SKM-1 treated with dmso at 0.1 percent for 144 hours (cell line): ENCODE measurements at regions not wholly inside any gene's neighbourhood (a gene's known extent, or its start where the extent isn't known, plus 50 kb on each side); places are given as distances from the start of the nearest gene placed in this dataset.
"Not testable (repeated sequence)": the region's sequence is repeated elsewhere in the genome, so short reads cannot be mapped to it uniquely, and the experiment has no call there.

Source experiments
- DNase-seq: peaks from one replicate; lab custom pipeline; 2025; ENCODE audit not compliant: unreplicated experiment; lab: John Stamatoyannopoulos, UW

DNA sequence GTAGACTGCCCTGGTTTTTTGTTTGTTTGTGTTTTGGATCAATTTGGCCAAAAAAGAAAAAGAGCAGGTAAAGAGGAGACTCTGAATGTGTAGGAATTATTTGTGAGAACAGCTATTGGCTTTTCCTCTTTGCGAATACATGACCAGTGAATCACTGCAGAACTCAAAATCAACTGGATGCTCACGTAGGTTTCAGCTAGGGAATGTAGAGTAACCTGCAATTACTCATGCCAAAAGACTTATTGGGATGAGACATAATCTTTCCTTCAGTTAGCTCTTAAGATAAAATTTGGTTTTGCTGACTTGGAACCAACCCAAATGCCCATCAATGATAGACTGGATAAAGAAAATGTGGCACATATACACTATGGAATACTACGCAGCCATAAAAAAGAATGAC lies 348.0 kb downstream of the NPR3 start:
- no peak for DNase-seq

DNA sequence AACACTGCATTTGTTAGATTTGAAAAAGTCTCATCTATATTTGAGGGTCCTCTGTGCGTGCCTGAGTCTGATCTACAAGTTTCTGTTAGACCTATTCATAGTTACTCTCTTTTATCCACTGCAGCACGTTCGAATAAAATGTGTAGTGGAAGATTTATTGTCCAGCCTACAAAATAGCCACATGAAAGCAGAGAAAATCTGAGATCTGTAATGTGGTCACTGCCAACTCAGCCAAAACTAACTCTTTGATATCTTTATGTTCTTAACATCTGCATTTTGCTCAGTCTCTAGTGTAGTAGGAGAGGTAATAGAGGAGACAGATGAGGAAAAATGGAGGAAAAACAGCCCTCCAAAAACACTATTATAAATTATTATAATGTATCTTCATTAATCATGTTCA lies 354.0 kb downstream of the NPR3 start:
- no peak for DNase-seq

DNA sequence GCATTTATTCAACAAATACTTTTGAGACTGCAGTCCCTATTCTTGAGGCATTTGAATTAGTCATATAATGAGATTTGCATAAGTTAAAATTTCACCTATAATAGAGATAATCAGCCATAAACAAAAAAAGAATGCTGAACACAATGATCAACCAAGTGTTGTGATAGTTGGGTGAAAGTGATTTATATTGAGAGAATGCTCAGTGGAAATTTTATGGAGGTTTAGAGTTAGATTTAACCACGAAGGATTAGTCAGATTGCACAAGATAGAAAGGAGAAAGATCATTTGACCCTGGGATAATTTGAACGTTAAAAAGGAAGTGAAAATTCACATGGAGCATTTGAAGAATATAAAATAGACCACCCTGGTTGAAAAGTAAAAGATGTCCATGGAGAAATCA lies 356.2 kb downstream of the NPR3 start:
- no peak for DNase-seq

DNA sequence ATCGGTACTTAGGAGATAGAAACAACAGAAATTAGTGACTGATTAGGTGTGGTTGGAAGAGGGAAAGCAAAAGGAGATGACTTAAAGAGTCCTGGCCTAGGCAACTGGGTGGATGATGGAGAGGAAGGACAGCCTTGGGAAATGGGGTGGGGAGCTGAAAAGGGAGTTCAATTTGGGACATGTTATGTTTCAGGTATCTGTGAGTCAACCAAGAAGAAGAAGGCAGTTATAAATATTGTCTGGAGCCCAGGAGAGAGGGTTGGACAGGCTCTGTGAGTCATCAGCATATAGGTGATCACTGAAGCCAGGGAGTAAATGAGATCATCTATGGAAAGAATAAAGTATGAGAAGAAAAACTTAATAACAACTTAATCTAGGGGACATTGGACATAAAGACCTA lies 357.7 kb downstream of the NPR3 start:
- no peak for DNase-seq

DNA sequence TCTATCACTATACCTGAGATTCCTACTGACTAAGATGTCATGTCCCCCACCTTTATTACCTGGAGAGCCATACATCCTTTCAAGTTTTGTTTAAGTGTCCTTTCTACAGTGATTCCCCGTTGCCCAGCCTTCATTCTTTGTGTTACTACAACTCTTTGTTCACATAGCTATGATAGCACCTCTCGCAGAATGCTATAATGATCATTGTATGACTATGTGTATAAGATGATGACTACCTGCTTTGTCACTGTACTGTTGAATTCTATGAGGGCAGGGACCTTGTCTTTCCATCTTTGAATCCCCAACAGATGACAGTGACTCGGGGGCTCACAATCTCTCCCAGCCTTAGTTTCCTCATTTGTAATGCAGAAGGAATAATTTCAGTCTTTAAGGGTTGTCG lies 361.2 kb downstream of the NPR3 start:
- DNase-seq: no peak

DNA sequence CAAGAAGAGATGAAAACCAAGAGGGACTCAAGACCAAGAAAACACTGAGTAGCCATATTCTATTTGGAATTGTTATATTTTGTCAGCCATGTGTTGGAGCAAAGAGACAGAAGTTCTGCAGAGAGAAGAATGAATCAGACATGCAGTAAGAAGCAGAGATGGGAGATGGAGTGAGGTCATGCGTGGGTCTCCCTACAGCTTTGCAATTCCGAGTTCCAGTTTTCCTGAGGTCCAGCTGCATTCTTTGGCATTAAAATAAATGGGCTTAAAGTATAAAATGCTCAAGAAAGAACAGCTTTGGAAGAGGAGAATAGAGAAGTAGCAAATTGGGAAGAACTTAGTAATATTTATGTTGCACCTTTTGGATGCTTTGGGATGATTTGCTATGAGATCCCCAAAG lies 361.6 kb downstream of the NPR3 start:
- DNase-seq: no peak

DNA sequence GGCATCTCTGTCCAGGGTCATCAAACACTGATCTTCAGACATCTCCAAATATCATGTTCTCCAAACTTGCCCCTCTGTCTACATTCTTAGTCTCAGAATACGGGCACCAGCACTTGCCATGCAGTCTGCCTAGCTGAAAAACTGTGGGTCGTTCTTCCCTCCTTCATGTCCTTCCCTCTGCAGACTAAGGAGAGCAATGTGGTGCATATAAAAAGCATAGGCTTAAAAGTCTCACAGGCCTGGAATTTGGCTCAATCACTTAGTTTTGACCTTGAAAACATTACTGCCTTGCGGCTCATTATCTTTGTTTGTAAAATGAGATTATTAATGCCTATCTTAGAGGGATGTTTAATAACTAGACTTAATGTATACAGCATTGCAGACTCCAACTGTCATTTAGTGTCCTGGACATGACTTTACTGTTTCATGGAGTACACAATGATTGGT lies 362.8 kb downstream of the NPR3 start:
- no peak for DNase-seq

DNA sequence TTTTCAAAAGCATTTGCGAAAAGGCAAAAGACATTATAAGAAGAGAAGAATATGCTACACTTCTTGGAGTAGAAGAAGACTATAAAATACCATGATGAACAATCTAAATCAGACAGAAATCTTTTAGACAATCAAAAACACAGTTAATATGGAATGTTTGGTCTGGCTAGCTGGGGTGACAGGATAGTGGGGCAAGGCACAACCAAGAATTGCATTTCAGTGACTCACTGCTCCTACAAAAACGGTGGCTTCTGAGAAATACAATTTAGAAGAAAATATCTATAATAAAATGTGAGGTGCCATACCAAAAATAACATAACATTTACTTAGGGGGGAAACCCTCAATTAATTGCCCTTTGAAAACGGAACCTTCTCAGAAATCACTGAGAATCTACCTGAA lies 363.4 kb downstream of the NPR3 start:
- no peak for DNase-seq

DNA sequence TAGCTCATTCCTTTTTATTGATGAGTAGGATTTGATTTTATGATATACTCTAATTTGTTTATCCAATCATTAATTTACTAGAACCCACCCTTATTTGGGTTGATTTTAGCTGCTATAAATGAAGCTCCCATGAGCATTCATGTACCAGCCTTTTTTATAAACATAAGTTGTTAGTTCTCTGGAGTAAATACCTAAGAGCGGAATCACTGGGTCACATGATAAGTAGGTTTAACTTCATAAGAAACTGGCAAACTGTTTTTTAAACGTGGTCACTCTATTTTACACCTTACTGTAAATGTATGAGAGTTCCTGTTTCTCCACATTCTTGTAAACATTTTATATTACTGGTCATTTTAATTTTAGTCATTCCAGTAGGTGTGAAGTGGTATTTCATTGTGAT lies 364.6 kb downstream of the NPR3 start:
- DNase-seq: no peak

DNA sequence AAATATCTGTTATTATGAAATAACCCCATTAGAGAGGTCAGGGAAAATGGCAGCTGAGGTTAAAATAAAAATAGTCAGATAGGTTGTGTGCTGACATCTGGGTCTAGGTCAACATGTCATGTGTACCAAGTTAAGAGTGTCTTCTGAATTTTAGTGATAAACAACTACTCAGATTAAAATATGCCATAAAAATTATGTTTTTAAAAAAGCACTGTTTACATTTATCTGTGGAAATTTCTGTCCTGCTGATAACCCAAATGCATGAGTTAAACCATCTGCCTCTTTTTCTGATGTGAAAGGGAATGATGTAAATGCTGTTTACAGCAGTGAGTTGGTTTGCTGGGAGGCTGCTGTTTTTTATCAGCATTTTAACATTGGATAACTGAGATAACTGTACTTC lies 361.2 kb upstream of the TARS1 start:
- no peak for DNase-seq

DNA sequence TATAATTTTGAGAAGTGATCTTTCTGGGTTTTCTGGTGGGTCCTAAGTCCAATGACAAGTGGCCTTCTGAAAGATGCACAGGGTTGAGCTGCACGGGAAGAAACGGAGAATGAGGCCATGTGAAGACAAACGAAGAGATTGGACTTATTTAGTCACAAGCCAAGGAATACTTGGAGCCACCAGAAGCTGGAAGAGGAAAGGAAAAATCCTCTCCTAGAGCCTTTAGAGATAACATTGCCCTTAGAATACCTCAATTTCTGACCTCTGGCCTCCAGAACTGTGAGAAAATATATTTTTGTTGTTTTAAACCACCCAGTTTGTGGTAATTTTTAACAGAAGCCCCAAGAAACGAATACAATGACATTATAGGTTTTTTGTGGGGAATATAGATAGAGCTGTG lies 360.5 kb upstream of the TARS1 start:
- no peak for DNase-seq

DNA sequence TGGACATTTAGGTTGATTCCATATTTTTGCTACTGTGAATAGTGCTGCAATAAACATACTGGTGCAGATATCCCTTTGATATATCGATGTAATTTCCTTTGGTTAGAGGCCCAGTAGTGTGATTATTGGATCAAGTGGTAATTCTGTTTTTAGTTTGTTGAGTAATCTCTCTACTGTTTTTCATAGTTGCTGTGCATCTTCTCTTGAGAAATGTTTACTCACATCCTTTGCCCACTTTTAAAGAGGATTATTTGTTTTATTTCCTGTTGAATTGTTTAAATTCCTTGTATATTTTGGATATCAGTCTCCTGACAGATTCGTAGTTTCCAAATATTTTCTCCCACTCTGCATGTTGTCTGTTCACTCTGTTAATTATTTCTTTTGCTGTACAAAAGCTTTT lies 352.6 kb upstream of the TARS1 start:
- DNase-seq: no peak

DNA sequence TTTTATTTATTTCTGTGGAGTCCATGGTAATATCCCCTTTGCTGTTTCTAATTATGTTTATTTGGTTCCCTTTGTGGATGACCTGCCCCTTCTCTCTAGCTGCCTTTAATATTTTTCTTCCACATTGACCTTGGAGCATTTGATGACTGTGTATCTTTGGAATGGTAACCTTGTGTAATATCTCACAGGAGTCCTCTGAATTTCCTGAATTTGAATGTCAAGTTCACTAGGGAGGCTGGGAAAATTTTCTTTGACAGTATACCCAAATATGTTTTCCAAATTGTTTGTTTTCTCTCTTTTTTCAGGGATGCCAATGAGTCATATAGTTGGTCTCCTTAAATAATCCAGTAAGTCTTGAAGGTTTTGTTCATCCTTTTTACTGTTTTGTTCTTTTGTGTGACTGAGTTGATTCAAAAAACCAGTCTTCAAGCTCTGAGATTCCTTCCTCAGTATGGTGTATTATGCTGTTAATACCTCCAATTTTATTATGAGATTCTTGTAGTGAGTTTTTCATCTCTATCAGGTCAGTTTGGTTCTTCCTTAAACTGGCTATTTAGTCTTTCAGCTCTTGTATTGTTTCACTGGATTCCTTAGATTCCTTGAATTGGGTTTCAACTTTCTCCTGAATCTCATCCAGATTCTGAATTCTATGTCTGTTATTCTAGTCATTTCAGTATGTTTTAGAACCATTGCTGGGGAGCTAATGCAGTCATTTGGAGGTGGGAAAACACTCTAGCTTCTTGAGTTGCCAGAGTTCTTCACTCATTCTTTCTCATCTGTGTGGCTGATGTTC lies 349.0 kb upstream of the TARS1 start:
- no peak for DNase-seq

DNA sequence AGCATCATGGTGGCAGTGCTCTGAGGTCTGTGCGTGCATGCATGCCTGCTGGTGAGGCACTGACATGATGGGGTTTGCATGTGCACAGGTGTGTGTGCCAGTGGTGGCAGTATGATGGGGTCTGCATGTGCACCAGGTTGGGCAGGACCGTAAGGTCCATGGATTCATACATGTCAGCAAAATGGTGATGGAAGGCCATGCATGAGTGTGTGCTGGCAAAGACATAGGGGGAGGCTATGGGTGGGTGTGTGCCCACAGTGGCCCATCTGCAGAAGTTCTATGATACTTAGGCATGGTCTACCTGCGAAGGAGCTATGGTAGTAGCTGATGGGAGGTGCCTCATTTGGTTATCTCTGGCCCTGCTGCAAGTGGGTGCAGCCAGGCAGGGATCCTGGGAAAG lies 348.0 kb upstream of the TARS1 start:
- no peak for DNase-seq

DNA sequence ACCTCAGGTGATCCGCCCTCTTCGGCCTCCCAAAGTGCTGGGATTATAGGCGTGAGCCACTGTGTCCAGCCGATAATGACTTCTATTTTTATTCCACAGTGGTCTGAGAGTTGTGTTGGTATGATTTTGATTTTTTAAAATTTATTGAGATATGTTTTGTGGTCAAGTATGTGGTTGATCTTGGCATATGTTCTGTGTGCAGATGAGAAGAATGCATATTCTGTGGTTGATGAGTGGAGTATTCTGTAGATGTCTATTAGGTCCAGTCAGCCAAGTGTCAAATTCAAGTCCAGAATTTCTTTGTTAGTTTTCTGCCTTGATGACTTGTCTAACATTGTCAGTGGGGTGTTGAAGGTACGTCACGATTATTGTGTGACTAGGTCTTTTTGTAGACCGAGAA lies 338.2 kb upstream of the TARS1 start:
- DNase-seq: no peak

DNA sequence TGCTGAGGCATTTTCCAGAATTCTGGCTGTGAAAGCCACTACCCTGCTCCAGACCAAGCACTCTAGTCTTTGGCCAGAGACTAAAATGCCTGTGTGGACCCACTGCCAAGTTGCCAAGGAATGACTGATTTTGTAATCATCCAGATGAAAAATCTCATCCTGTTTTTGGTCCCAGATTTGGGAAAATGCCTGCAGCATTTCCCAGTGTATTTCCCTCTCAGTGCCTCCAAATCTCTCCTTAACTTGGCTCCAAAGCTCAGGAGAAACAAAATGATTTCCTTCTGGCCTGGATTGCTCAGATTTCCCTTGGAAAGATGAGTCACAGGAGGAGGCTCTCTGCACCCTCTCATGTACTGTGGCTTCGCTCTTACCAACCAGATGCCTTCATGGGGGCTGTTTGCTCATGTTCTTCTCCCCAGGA lies 335.2 kb upstream of the TARS1 start:
- no peak for DNase-seq

DNA sequence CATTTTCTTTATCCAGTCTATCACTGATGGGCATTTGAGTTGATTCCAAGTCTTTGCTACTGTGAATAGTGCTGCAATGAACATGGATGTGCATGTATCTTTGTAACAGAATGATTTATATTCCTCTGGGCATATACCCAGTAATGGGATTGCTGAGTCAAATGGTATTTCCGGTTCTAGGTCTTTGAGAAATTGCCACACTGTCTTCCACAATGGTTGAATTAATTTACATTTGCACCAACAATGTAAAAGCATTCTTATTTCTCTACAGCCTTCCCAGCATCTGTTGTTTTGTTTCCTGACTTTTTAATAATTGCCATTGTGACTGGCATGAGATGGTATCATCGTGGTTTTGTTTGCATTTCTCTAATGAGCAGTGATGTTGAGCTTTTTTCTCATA lies 330.3 kb upstream of the TARS1 start:
- not testable (repeated sequence) for DNase-seq

DNA sequence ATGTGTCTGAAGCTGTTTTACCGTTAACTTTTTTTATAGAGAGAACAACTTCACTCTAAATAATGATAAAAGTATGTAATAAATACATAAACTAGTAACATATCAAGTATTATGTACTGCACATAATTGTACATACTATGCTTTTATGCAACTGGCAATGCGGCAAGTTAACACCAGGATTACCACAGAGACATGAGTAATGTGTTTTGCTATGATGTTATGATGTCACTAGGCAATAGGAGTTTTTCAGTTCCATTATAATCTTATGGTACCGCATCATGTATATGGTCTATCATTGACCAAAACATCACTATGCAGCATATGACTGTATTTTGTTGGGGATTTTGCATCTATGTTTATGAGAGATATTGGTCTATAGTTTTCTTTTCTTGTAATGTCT lies 326.4 kb upstream of the TARS1 start:
- no peak for DNase-seq

DNA sequence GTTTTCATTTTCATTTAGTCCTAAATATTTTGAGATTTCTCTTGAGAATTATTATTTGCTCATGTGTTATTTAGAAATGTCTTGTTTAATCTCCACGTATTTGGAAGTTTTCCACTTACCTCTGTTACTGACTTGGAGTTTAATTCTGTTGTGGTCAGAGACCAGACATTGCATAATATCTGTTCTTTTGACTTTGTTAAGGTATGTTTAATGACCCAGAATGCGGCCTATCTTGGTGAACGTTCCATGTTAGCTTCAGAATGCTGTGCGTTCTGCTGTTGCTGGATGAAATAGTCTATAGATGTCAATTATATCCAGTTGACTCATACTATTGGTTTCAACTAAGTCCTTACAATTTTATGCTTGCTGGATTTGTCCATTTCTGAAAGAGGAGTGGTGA lies 325.3 kb upstream of the TARS1 start:
- no peak for DNase-seq

DNA sequence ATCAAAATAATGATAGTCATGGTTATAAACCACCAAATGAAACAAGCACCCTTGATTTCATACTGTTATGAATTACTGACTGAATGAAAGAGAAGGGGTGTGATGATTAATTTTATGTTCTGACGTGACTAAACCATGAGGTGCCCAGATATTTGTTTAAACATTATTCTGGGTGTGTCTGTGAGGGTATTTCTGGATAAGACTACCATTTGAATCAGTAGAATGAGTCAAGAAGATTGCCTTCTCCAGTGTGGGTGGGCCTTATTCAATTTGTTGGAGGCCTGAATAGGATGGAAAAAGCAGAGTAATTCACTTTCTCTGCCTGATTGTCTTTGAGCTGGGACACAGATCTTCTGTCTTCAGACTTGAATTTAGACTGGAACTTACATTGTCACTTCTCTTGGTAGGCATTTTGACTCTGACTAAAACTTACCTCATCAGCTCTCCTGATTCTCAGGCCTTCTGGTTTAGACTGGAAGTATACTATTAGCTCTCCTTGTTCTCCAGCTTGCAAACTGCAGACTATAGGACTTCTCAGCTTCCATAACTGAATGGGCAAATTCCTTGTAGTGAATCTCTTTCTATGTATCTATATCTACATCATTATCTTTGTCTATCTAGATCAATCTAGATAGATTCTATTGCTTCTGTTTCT lies 321.9 kb upstream of the TARS1 start:
- DNase-seq: no peak

DNA sequence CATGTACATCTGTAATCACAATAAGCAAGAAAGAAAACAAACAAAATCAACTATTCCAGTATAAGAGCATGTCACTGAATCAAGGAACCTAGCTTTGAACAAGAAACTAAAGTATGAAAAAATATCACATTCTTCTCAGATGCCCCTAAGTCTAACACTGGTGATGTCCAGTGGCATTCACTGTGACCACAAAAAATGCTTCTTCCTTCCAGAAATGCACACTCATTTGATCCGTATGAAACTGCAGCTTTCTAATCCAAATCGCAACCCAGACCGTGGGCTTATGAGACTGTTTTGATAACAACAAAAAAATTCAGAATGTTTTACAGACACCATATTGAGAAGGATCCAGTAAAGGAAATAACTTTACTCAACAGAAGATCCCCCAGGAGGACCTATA lies 320.1 kb upstream of the TARS1 start:
- no peak for DNase-seq

DNA sequence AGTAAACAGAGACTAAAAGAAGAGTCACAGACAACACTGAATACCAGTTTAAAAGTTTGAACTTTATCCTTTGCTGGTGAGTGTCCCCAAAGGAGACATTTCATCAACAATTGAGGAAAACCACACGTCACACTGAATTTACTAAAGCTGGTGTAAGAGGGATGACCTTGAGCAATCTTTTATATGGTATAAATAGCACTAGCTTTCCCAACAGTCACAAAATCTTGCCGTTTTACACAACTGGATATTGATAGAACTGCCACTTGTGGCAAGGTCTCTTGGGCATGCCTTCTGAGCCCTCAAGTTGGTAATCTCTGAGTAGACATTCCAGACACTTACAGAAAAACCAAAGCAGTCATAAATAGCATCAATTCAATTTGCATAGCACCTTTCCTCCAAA lies 311.5 kb upstream of the TARS1 start:
- peak; percentile 15 for DNase-seq

DNA sequence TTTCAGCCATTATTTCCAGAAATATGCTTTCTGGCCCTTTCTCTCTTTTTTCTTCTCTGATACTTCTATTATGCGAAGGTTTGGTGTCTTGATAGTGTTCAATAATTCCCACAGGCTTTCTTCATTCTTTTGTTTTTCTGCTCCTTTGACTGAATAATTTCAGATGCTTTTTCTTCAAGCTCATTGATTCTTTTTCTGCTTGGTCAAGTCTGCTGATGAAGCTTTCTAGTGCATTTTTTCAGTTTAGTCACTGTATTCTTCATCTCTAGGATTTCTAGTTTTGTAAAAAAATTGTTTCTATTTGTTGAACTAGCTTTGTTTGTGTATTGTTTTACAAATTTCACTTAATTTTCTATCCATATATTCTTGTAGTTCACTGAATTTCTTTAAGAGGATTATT lies 304.0 kb upstream of the TARS1 start:
- DNase-seq: no peak
